HFFc6 (cell line): ENCODE measurements at regions not wholly inside any gene's neighbourhood (a gene's known extent, or its start where the extent isn't known, plus 50 kb on each side); places are given as distances from the start of the nearest gene placed in this dataset.

ENCODE experiments used
- DNase-seq: peaks from one replicate; pipeline ENCODE4 v3.0.0-alpha.2; 2018
- H3K27ac Mint-ChIP-seq: 2 replicates; pipeline ENCODE4 v1.8.0; 2020; ENCODE audit warnings: mild to moderate bottlenecking, mixed read lengths
- H3K27me3 Mint-ChIP-seq: 2 replicates; pipeline ENCODE4 v1.8.0; 2021; ENCODE audit warnings: mild to moderate bottlenecking, moderate library complexity, mixed read lengths; ENCODE audit not compliant: insufficient read depth
- H3K36me3 Mint-ChIP-seq: 2 replicates; pipeline ENCODE4 v1.8.0; 2021; ENCODE audit warnings: low read depth, mixed read lengths
- H3K4me1 Mint-ChIP-seq: 2 replicates; pipeline ENCODE4 v1.8.0; 2020; ENCODE audit warnings: low read depth, mixed read lengths
- H3K4me3 Mint-ChIP-seq: 2 replicates; pipeline ENCODE4 v1.8.0; 2020; ENCODE audit warnings: mild to moderate bottlenecking, moderate library complexity, mixed read lengths
- H3K9me3 Mint-ChIP-seq: 2 replicates; pipeline ENCODE4 v1.8.0; 2020; ENCODE audit warnings: mild to moderate bottlenecking, mixed read lengths
- CTCF ChIP-seq: fragments of 200-600 bp; sonication (generic); IDR thresholded peaks from 2 replicates; pipeline ENCODE4 v1.5.0; 2021; ENCODE audit warnings: antibody characterized with exemption, mild to moderate bottlenecking

GRCh38 chr18:40754477-40754876 is 1200.6 kb upstream of the PIK3C3 start:
- no peak for DNase-seq
- Mint-ChIP-seq H3K4me3 (no peak overlapping the region), H3K9me3 (peaks cover 7% of the 10 kb centered on the region; the same call in 1 of the 2 replicates), H3K4me1 (no peaks in the 10 kb centered on the region), H3K27me3 (no peaks in the 10 kb centered on the region; the same call in 1 of the 2 replicates), H3K27ac (no peak overlapping the region), H3K36me3 (no peaks in the 10 kb centered on the region)
- TF ChIP-seq CTCF = no peak

- no peaks in the 10 kb centered on the region; the same call in 1 of the 2 replicates for H3K27me3 Mint-ChIP-seq
- H3K4me1 Mint-ChIP-seq = no peaks in the 10 kb centered on the region
- no peak for TF ChIP-seq CTCF
- no peaks in the 10 kb centered on the region for H3K36me3 Mint-ChIP-seq
- peaks cover 14% of the 10 kb centered on the region for H3K9me3 Mint-ChIP-seq
- no peak overlapping the region for H3K27ac Mint-ChIP-seq
- no peak for DNase-seq
- H3K4me3 Mint-ChIP-seq = no peak overlapping the region
Observed at GRCh38 chr18:40752316-40752715, 1202.7 kb upstream of the PIK3C3 start.

- no peak overlapping the region for H3K4me3 Mint-ChIP-seq
- DNase-seq = no peak
- H3K27ac Mint-ChIP-seq = no peak overlapping the region
- no peaks in the 10 kb centered on the region for H3K36me3 Mint-ChIP-seq
- no peaks in the 10 kb centered on the region for H3K4me1 Mint-ChIP-seq
- peaks cover 14% of the 10 kb centered on the region for H3K9me3 Mint-ChIP-seq
- H3K27me3 Mint-ChIP-seq = no peaks in the 10 kb centered on the region; the same call in 1 of the 2 replicates
- TF ChIP-seq CTCF = no peak
Observed at GRCh38 chr18:40751186-40751585, 1203.8 kb upstream of the PIK3C3 start.

GRCh38 chr18:40739029-40739428 is 1216.0 kb upstream of the PIK3C3 start:
- no peak for TF ChIP-seq CTCF
- Mint-ChIP-seq H3K27me3 (peaks cover 2% of the 10 kb centered on the region; the same call in 1 of the 2 replicates), H3K9me3 (peaks cover 11% of the 10 kb centered on the region), H3K4me3 (no peak overlapping the region), H3K27ac (no peak overlapping the region), H3K36me3 (no peaks in the 10 kb centered on the region), H3K4me1 (no peaks in the 10 kb centered on the region)
- DNase-seq = no peak

- TF ChIP-seq CTCF = no peak
- H3K4me1 Mint-ChIP-seq = no peaks in the 10 kb centered on the region
- H3K27ac Mint-ChIP-seq = no peak overlapping the region
Observed at GRCh38 chr18:40738321-40738880, 1216.6 kb upstream of the PIK3C3 start.

More at GRCh38 chr18:40738321-40738880, 1216.6 kb upstream of the PIK3C3 start:
- DNase-seq = no peak
- Mint-ChIP-seq H3K4me3 (no peak overlapping the region), H3K9me3 (peaks cover 8% of the 10 kb centered on the region), H3K36me3 (no peaks in the 10 kb centered on the region), H3K27me3 (peaks cover 2% of the 10 kb centered on the region; the same call in 1 of the 2 replicates)
